NCI-H460 (cell line): ENCODE measurements at regions not wholly inside any gene's neighbourhood (a gene's known extent, or its start where the extent isn't known, plus 50 kb on each side); places are given as distances from the start of the nearest gene placed in this dataset.

ENCODE experiments used
- DNase-seq: peaks from one replicate; pipeline ENCODE4 v3.0.0-alpha.2; 2016; ENCODE audit warnings: low read depth; ENCODE audit errors: extremely low read depth

DNA sequence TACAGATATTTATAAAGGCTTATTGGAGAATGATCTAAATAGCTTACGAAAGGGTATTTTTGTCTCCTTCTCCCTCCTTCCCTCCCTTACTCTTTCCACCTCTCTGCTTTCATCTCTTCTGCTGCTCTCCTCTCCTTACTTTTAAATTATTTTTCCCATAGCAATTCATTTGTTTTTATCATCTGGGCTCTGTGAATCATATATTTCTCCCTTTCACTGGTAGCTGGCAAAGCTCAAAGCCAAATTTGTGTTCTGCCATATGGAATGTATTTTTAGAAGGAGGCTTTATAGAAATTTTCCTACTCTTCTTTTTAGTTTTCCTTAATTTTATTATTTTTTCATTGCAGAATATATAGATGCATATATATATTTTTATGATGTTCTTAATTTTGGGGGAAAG lies 385.8 kb downstream of the C3orf38 start:
- DNase-seq = no peak

DNA sequence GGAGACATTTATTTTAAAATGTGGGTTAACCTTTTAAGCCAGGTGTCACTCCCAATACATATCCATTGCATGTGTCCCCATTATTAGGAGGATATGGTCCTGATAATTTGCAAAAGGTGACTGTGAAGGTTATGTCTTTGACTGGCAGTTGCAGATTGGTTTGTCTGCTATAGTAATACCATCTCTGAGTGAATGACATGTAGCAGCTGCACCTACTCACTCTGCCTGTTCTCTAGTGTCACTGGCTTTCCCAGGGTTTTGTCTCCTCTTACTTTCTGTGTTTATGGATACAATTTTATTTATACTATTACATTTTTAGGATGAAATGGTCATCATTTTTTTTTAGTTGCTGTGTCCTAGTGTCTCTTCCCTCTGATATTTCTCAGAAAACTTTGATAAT lies 393.2 kb downstream of the C3orf38 start:
- no peak for DNase-seq

DNA sequence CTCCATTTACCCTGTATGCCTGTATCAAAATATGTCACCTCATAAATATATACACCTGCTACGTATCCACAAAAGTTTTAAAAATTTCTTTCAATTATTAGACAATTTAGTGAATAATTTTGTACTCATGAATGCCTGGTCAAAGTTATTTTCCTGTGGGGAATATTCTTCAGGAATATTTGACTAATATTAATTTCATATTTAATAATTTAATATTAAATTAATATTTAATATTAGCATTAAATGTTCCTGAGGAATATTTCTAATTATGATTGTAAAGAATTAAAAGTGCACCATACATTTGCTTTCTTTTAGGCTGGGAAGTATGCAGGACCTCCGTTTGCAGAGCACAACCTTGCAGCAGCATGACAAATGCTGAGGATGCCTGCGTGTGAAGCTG lies 422.7 kb downstream of the C3orf38 start:
- no peak for DNase-seq

DNA sequence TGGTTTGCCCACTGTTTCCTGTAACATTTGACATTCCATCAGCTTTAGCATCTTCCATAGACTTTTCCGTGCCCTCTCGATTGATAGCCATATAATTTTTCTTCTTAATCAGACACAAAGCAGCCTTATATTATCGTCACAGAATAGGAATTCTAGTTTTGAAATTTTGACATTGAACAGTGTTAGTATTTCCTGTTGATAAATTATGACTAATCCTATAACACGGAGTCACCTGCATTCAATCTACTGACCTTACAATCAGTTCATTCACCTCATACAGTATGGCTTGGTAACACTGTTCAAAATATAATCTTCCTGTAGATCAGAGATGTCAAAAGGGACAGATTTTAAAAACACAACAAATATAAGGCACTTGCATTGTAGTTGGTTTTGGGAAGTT lies 423.7 kb downstream of the C3orf38 start:
- DNase-seq = no peak

DNA sequence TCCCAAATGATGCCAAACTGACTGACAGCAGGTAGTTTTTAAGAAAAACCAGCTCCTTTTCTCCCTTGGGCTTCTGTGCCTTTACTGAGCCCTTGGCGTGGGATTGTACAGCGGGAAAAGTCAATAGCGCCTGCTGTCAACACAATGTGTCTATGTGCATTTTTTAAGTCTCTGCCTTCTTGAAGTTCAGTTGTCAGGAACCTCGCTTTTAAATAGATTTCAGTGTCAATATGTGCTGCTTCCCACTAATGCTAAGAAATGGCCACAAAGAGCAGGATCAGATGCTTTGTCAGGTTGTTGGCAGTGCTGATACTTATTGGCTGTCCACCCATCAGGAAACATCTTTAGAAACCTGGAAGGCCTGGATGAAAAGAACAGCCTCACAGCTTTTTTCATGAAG lies 424.4 kb downstream of the C3orf38 start:
- DNase-seq = no peak

DNA sequence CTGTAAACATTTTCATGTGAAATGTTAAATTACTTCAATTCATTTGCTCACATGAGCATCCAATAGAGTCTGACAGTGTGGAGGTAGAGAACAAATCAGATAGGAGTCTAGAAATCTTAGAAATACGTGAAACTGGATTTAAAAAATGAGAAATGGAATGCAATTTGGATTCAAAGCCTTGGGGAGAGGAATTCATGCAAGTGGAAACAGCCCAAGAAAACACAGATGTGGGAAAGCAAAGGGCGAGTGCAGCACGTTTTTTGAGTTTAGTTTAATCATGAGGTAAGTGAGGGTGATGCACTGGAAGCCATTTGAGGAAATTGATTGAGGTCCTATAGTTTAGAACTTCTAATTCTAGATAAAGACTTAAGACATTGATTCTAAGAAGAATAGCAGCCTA lies 434.7 kb downstream of the C3orf38 start:
- no peak for DNase-seq

DNA sequence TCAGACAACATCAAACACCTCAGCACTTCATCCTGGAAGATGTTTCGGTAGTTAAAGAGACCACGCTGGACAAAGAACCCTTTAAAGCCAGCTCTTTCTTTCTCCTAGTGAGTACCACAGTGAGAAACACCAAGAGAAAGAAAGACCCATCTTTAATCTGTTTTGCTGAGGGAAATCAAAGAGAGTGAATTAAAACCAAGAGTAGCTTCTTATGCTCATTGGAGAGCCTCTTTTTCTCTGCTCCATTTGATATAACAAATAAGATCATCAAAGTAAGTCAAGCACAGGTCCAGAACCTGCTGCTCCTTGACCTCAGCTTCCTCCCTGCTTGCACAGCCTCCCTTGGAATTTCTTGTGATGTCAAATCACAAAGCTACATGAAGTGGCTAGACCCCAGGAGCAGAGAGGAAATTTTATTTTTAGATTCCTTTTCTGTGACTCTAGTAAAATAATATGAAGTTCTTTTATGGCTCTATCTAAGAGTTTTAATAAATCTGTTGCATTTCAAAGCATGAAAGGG lies 436.4 kb downstream of the C3orf38 start:
- no peak for DNase-seq

DNA sequence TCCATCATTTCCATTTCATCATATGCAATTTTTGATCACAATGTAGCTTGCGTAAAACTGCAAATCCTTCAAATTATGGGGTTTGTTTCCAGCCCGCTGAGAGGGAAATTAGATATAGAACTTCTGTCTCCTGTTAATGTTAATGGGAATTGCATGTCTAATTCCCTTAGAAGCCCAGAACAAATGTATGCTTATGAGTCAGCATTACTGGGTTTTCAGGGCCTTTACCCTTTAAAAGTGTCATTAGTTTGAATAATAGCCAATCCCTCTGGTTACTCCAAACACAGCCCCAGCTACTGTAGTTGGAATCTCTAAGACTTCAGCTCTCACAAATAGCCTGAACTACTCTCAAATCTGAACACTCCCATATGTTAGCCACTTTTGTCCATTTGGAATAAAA lies 439.4 kb downstream of the C3orf38 start:
- no peak for DNase-seq

DNA sequence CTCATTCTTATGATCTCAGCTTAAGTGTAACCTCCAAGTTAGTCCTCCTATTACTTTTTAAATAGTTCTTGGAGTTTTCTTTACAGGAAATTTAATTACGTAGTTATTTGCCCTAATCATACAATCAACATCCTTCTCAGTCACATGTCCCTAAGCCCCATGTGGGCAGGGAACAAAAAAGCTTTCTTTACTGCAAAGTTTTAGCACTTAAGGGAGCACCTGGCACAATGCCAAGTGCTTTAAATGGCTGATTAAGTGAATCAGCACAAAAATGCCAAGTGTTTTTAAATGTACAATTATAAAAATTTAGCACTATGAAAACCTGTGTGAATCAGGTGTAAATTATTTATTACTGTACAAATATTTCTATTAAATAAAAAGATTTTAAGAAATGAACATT lies 445.3 kb downstream of the C3orf38 start:
- no peak for DNase-seq

DNA sequence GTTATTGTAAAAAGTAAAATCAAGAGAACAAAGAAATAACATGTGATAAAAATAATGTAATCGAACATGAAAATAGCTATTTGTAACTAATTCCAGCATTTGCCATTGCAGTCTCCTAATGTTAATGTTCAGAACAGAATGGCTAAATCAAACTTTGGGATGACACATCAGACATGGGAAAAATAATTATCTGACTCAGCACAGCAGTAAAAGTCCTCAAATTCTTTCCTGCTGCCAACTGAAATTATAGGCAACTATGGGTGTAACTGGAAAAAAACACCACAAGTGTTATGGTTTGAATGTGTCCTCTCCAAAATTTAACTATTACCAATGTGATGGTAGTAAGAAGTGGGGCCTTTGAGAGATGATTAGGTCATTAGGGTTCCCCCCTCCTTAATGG lies 446.7 kb downstream of the C3orf38 start:
- DNase-seq = no peak

DNA sequence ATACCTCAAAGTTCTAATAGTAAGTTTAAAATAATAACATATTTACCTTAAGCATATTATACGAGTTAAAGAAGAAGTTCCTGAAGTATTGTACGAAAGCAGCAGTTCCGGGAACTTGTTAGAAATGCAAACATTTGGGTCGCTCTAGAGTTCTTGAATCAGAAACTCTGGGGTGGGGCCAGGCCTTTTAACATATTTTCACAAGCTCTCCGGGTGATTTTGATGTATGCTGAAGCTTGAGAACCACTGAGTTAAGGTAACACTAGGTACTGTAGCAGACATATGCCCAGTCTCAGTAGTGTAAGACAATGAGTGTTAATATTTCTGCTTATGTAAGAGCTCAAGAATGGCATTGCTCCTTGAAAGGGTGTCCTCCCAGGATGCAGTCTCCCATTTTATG lies 461.1 kb downstream of the C3orf38 start:
- DNase-seq = no peak

DNA sequence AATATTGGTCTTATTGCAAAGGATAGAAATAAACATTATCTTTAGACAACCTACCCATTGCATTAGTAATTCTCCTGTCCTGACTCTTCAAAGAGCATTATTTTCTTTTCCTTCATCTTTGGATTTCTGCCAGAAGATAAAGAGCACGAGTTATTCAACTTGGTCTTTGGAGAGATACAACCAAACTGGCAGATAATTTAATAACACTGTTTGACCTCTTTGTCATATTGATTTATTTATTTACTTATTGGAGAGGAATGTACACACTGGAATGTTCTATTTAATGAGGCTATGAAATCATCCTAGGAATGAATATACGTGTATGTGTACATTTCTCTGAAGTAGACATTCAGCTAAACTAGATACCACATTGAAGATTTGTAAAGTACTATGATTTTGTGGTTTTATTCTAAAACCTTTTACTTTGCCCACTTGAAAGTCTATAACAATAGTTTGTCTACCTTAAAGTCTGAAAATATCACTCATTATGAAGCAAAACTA lies 462.1 kb downstream of the C3orf38 start:
- no peak for DNase-seq

DNA sequence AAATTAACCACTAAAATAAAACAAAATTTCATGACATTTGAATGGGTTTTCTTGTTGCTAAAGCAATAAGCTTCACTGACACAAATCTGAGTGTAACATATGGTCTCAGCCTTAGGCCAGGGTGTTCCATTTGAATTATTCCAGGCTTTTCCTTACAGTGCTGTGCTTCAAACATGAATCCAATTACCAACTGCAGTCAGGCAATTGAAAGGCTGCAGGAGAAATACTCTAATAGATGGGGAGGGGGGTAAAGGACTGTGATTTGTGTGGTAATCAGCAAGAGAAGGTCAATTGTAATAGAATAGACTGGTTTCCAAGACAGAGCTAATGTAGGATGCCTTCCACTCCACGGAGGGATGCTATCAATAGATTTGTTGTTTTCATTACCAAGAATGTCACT lies 466.7 kb downstream of the C3orf38 start:
- DNase-seq = no peak

DNA sequence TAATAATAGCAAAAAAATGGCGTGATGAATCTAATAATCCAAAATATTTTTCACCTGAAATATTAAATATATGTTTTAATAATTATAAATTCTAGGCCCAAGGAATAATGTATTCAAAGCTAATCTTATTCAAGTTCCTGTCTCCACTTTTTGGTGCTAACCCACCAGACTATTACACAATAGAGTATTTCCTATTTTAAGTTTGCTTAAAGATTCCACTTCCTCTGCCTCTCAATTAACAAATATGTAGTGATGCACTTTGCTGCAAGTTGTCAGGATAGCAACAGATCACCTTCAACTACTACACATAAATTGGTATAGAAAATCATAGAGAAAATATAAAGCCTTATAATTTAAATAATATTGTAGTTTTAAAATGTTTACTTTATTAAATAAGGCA lies 467.5 kb downstream of the C3orf38 start:
- no peak for DNase-seq

DNA sequence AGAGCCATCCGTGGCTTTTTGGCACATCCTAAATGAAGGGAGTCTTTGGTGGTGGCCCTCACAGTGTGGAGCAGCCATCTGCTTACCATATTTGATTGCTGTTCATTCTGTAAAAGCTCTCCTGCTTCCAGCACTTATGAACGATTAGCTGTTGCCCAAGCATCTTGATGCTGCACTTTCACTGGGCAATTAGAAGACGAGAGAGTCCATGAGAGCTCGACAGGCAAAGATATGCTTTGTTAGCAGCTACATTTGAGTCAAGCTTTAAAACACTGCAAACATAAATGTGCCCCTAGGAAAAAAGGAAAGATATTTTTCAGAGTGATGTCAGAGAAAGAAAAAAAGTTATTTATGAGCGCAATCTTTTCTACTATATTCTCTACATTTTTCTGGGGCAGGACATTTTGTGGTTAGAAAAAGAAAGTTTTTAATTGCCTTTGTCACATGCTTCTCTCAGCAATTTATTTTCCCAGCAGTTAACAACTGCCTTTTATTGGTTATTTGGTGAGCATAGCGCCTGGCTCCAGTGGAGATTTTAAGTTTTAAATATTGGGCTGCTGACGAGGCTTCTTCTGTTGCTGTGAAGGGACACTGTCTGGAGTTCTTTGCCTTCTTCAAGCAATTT lies 468.4 kb downstream of the C3orf38 start:
- DNase-seq = no peak

DNA sequence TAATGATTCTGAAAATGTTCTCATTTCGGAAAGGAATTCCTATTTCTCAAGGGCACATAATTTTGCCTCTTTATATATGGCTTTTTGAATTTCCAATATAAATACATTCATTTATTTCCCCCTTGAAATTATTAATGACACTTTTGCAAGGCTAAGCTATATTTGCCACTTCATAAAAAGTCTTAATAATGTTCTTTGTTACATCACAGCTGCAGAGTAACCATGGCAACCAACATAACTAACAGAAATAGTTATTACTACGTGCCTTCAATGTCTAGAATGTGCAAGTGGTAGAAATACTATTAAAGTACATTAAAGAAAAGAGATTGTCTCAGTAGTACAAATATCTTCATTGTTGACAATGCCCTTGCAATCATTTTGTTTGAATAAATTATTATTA lies 471.8 kb downstream of the C3orf38 start:
- DNase-seq = no peak

DNA sequence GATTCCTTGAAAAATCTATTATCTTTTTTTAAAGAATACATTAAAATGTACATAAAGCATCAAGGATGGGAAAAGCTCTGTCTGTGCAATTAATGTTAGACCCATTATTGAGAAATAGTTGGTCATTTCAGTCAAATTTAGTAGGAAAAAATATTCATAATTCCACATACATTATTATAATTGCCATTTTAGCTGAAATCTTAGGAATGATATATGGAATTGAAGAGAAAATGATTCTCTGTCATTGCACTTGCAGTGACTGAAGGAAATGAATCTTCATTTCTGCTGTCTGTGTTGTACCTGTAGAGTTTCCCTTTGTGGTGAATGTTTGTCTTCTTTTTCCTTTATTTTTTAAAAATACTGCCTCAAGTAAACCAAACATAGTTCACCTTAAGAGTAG lies 473.9 kb downstream of the C3orf38 start:
- no peak for DNase-seq

DNA sequence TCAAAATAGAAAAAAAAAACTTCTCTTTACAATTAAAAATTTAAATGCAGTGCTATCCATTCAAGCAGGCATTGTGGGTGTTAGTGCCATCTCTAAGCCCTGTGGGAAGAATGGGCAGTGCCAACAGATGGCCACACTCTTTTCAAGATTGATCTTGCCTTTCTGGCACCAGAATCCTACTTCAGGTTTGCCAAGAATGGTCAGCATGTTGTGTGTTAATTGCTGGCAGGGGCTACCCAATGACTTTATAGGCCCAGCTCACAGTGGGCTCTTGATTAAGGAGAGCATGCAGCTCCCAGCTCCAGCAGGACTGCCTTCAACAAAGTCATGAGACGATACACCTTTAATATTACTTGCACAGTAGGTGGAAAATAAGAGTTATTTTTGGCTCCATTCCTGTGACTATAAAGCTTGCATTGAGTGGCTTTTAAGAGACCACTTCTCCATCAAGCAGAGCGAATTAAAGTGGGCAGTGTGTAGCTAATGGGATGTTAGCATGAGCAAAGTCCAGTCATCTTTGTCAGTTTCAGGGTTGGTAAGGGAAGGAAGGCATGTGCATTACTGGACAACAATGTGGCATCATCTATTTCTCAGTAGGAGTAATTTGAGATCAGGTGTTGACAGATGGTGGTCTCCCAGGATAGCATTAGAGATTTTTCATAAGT lies 476.8 kb downstream of the C3orf38 start:
- no peak for DNase-seq

DNA sequence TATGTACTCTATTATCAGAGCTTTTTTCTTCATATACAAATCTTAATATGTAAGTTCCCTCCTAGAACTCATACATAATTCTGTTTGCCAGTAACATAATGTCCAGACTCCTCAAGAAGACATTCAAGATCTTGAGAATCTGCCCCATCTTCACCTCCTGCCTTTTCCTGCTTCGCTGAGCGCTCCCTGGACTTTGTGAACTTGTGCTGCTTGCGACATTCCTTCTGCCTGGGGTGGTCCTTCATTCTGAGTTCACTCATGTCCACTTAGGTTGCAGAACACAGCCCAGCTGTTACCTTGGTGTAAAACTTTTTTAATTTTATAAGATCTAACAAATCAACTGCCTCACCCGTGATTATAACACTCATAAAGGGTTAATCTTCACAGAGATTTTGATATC lies 478.5 kb upstream of the EPHA3 start:
- DNase-seq = no peak

DNA sequence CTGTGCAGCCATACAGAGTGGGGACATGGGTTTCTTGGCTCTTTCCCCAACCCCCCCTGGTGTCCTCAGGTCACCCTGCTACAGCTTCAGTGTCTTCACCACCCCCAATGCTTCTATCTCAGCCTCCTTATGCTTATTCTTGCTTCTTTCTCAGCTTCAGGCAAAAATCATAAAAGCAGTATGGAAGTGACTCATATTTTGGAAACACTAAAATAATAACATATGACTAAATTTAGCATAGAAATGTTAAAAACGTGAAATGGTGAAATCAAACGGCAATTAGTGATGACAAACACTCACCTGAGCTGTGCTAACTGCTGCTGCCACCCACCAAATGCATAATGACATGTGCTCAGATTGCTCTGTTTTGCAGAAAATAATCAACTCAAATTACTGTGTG lies 475.2 kb upstream of the EPHA3 start:
- DNase-seq = no peak

DNA sequence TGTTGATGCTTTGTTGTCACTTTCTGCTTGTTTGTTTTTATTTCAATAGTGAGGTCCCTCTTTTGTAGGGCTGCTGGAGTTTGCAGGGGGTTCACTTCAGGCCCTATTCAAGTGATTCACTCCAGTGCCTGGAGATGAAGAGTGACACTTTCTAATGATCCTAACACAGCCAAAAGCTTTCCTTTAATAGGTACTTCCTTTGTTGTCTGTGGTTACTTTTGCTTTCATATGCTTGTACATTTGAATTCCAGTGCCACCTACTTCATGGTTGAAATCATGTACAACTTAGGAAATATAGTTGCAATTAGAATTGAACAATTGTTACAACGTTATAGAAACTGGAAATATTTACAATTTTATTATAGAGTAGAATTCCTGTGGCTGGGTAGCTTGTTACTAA lies 466.8 kb upstream of the EPHA3 start:
- no peak for DNase-seq

DNA sequence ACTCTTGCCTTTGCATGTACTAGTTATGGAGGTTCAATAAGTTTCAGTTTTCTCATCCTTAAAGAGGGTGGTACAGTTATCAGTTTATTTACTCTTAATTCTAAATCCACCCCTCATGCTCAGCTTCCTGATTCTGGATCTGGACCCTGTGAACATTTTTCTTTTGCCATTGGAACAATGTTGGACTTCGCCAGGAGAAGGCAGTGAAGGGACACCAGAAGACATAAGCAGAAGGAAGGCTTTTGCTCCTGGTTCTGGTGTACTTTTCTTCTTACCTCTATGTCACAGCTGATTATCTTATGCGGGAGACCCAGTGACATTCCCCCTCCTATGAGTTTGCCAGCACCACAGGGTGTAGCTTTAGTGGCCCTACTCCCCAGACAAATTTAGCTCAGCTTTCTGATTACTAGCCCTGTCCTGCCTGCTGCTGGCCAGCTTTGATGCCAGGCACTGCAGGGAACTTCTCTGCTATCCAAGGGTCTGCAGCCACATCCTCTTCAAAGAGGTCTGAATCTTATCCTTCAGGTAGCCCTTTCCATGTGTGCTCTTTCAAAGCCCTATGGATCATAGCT lies 466.3 kb upstream of the EPHA3 start:
- no peak for DNase-seq
